B cell (primary cell): ENCODE measurements at regions not wholly inside any gene's neighbourhood (a gene's known extent, or its start where the extent isn't known, plus 50 kb on each side); places are given as distances from the start of the nearest gene placed in this dataset.

Source experiments
- CTCF ChIP-seq: fragments of 200-600 bp; IDR thresholded peaks from one replicate; pipeline ENCODE4 v1.8.0; 2022; ENCODE audit warnings: antibody characterized with exemption, mild to moderate bottlenecking
- EZH2 ChIP-seq: IDR thresholded peaks from 2 replicates; pipeline ENCODE4 v1.6.1; 2012; ENCODE audit warnings: borderline replicate concordance, low read depth, mild to moderate bottlenecking, moderate library complexity, low read length; ENCODE audit not compliant: insufficient read depth, poor library complexity, severe bottlenecking

GRCh38 chr5:74268297-74268696 is 372.2 kb downstream of the ENC1 start:
- TF ChIP-seq CTCF, result no peak
- no peak for TF ChIP-seq EZH2
